Pancreas (tissue), 10 donors: ENCODE measurements at regions not wholly inside any gene's neighbourhood (a gene's known extent, or its start where the extent isn't known, plus 50 kb on each side); places are given as distances from the start of the nearest gene placed in this dataset.

Experiments
- ATAC-seq, 4 donors: fragments of 200-7000 bp; cut with Tn5 transposase; one replicate each; pipeline versions ENCODE4 v1.8.0 to v1.9.1; 2020; ENCODE audit warnings: mild to moderate bottlenecking in 4 of 4, moderate library complexity in 4 of 4
- DNase-seq, 6 donors: peaks; one replicate each; pipeline ENCODE4 v3.0.0-alpha.2; 2020
- FAIRE-seq: peaks from 2 replicates; lab custom pipeline; 2012; peaks lifted over from hg19 to GRCh38; lab: Jason Lieb, UNC
- H3K27ac ChIP-seq, 4 donors: fragments of 200-600 bp; sonication (generic); 1 replicate in 3 of 4; 2 replicates in 1 of 4; pipeline versions ENCODE4 v1.5.0 to v1.8.0; 2020
- H3K27me3 ChIP-seq, 4 donors: fragments of 200-600 bp; one replicate each; pipeline ENCODE4 v1.8.0; 2021
- H3K36me3 ChIP-seq, 3 donors: fragments of 200-600 bp; sonication (generic) in 1 of 3; one replicate each; pipeline versions ENCODE4 v1.5.0 to v1.8.0; 2020 to 2021
- H3K4me1 ChIP-seq, 3 donors: fragments of 200-600 bp; one replicate each; pipeline ENCODE4 v1.8.0; 2021
- H3K4me3 ChIP-seq, 4 donors: fragments of 200-600 bp; sonication (generic) in 2 of 4; one replicate each; pipeline versions ENCODE4 v1.5.0 to v1.8.0; 2020 to 2021
- H3K9me3 ChIP-seq, 4 donors: fragments of 200-600 bp; one replicate each; pipeline ENCODE4 v1.8.0; 2021
- CTCF ChIP-seq, 4 donors: fragments of 200-600 bp; sonication (generic) in 3 of 4; IDR thresholded peaks; one replicate each; pipeline versions ENCODE4 v1.5.0 to v1.8.0; 2021; ENCODE audit warnings: antibody characterized with exemption in 4 of 4
- WGBS, 2 donors: extraction: QIAGEN DNeasy Blood & Tissue Kit; methylation state at CpG; one replicate each; pipeline ENCODE4 v1.1.7; 2013; 5-methylcytosine and 5-hydroxymethylcytosine counted together
- intact Hi-C, 3 donors: fragments of 100-400 bp; cut with DNase I; formaldehyde crosslinking; loops; one replicate each; pipeline versions ENCODE4 v1.11.1 to v1.14.2; 2022
- donor health status: healthy with polysubstance abuse.
- donor health status: DM: no; HTN: no; CAD: no; lungs with moderate emphysema.
- donor health status: DM: no; HTN: no; CAD: no.
- donor health status: control.
- donor health status: control.
- donor health status: Bipolar disorder and iron deficiency.
- donor health status: DM: yes; HTN: yes; CAD: no.
- donor health status: DM: no; HTN: no; CAD: no.
- donor health status: DM: no; HTN: no; CAD: no.
- donor health status: DM: yes; HTN: yes; CAD: no.

GRCh38 chr7:128145191-128145590 lies 95.9 kb upstream of the LEP start:
- no peak for DNase-seq
- ATAC-seq = no peak
- H3K36me3 ChIP-seq = no peaks in the 10 kb centered on the region
- no peak overlapping the region for H3K27ac ChIP-seq
- WGBS, 2 donors = 64 to 65% methylated on average over 2 of the region's 2 CpGs
- TF ChIP-seq CTCF (IDR thresholded peaks at IDR 0.05) = no peak
- no peak for FAIRE-seq
- no peak overlapping the region for H3K4me3 ChIP-seq
- H3K9me3 ChIP-seq = no peaks in the 10 kb centered on the region
- H3K27me3 ChIP-seq = no peaks in the 10 kb centered on the region
- no peaks in the 10 kb centered on the region for H3K4me1 ChIP-seq
- intact Hi-C loops = no loop called here

DNA sequence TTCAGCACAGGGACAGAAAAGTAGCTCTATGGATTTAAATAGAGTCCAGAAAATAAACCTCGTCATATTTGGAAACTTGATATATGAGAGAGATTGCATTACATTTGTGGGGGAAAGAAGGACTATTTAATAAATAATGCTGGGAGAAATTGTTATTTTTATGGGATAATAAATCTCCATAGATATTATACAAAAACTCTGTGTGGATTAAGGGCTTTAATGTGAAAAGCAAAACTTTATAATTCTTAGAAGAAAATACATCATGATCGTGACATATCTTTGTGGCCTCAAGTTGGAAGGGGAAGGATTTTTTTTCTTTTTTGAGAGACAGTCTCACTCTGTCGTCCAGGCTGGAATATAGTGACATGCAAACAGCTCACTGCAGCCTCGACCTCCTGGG lies 95.0 kb upstream of the LEP start:
- intact Hi-C loops = no loop called here
- H3K9me3 ChIP-seq = no peaks in the 10 kb centered on the region
- DNase-seq = no peak
- H3K27me3 ChIP-seq = no peaks in the 10 kb centered on the region
- no peak for TF ChIP-seq CTCF (IDR thresholded peaks at IDR 0.05)
- FAIRE-seq = no peak
- no peak overlapping the region for H3K27ac ChIP-seq
- H3K36me3 ChIP-seq = no peaks in the 10 kb centered on the region
- no peak for ATAC-seq
- WGBS, 2 donors = 62 to 64% methylated on average over 4 of the region's 4 CpGs
- H3K4me3 ChIP-seq = no peak overlapping the region
- no peaks in the 10 kb centered on the region for H3K4me1 ChIP-seq

- ATAC-seq = no peak
- intact Hi-C loops = no loop called here
- 39 to 44% methylated on average over 4 of the region's 4 CpGs for WGBS, 2 donors
Observed at GRCh38 chr7:128148676-128149075, 92.4 kb upstream of the LEP start.

GRCh38 chr7:128150223-128150865 lies 90.7 kb upstream of the LEP start:
- TF ChIP-seq CTCF (IDR thresholded peaks at IDR 0.05) = no peak
- 85 to 91% methylated on average over 7 of the region's 7 CpGs for WGBS, 2 donors
- intact Hi-C loops = no loop called here
- Histone ChIP-seq H3K27ac (no peak overlapping the region), H3K4me1 (no peaks in the 10 kb centered on the region), H3K4me3 (no peak overlapping the region), H3K36me3 (no peaks in the 10 kb centered on the region), H3K9me3 (no peaks in the 10 kb centered on the region), H3K27me3 (no peaks in the 10 kb centered on the region)
- FAIRE-seq = no peak
- no peak for DNase-seq
- no peak for ATAC-seq

More at GRCh38 chr7:128148676-128149075, 92.4 kb upstream of the LEP start:
- no peak for TF ChIP-seq CTCF (IDR thresholded peaks at IDR 0.05)
- DNase-seq (no peak), FAIRE-seq (no peak)
- Histone ChIP-seq H3K4me1 (no peaks in the 10 kb centered on the region), H3K27ac (no peak overlapping the region), H3K9me3 (no peaks in the 10 kb centered on the region), H3K36me3 (no peaks in the 10 kb centered on the region), H3K27me3 (no peaks in the 10 kb centered on the region), H3K4me3 (no peak overlapping the region)

DNA sequence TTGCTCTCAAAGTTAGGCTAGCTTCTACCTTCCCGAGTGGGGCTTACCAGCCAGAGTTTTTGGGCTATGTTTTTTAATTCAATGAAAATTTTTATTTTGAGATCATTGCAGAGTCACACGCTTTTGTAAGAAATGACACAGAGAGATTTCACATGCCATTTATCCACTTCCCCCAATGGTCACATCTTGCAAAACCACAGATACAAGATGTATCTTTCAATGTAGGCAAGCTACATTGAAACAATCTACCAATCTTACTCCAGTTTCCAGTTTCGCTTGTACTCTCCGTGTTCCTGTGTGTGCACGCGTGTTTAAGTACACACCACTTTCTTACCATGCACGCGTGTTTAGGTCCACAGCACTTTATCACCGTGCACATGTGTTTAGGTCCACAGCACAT lies 89.4 kb upstream of the LEP start:
- ATAC-seq (no peak), FAIRE-seq (no peak), DNase-seq (no peak)
- Histone ChIP-seq H3K36me3 (no peaks in the 10 kb centered on the region), H3K4me1 (no peaks in the 10 kb centered on the region), H3K27me3 (no peaks in the 10 kb centered on the region), H3K4me3 (no peak overlapping the region), H3K27ac (no peak overlapping the region), H3K9me3 (no peaks in the 10 kb centered on the region)
- intact Hi-C loops = no loop called here
- TF ChIP-seq CTCF (IDR thresholded peaks at IDR 0.05) = no peak
- WGBS, 2 donors = 87 to 89% methylated on average over 9 of the region's 9 CpGs
